GM18519 (cell line): ENCODE measurements at regions not wholly inside any gene's neighbourhood (a gene's known extent, or its start where the extent isn't known, plus 50 kb on each side); places are given as distances from the start of the nearest gene placed in this dataset.
"Not testable (repeated sequence)": the region's sequence is repeated elsewhere in the genome, so short reads cannot be mapped to it uniquely, and the experiment has no call there.

Experiments used
- ATAC-seq: cut with Tn5 transposase; IDR thresholded peaks from one replicate; pipeline ENCODE4 v1.9.1; 2021; ENCODE audit warnings: mild to moderate bottlenecking, moderate library complexity; ENCODE audit not compliant: unreplicated experiment, low FRiP score

GRCh38 chr15:38722236-38722635 is 157.6 kb upstream of the RASGRP1 start:
- ATAC-seq, result no peak

GRCh38 chr15:38724827-38725226 is 160.2 kb upstream of the RASGRP1 start:
- ATAC-seq, result no peak

- ATAC-seq, result no peak
Measured at GRCh38 chr15:38726187-38726586, 161.6 kb upstream of the RASGRP1 start.

- no peak for ATAC-seq
Measured at GRCh38 chr15:38733331-38733730, 168.7 kb upstream of the RASGRP1 start.

- no peak for ATAC-seq
Measured at GRCh38 chr15:38740206-38740605, 175.6 kb upstream of the RASGRP1 start.

GRCh38 chr15:38743147-38743546 is 178.5 kb upstream of the RASGRP1 start:
- ATAC-seq, result no peak

- ATAC-seq, result no peak
Measured at GRCh38 chr15:38745126-38745525, 180.5 kb upstream of the RASGRP1 start.

- no peak for ATAC-seq
Measured at GRCh38 chr15:38745626-38746025, 181.0 kb upstream of the RASGRP1 start.

- no peak for ATAC-seq
Measured at GRCh38 chr15:38746211-38746610, 181.6 kb upstream of the RASGRP1 start.

- no peak for ATAC-seq
Measured at GRCh38 chr15:38748710-38749109, 184.1 kb upstream of the RASGRP1 start.

- ATAC-seq, result no peak
Measured at GRCh38 chr15:38750786-38751185, 186.2 kb upstream of the RASGRP1 start.

- ATAC-seq, result no peak
Measured at GRCh38 chr15:38755718-38756117, 191.1 kb upstream of the RASGRP1 start.

- ATAC-seq, result no peak
Measured at GRCh38 chr15:38756441-38756840, 191.8 kb upstream of the RASGRP1 start.

- no peak for ATAC-seq
Measured at GRCh38 chr15:38758043-38758442, 193.4 kb upstream of the RASGRP1 start.

- no peak for ATAC-seq
Measured at GRCh38 chr15:38761681-38762080, 197.1 kb upstream of the RASGRP1 start.

- no peak for ATAC-seq
Measured at GRCh38 chr15:38768970-38769369, 204.4 kb upstream of the RASGRP1 start.

- ATAC-seq, result no peak
Measured at GRCh38 chr15:38769492-38769891, 204.9 kb upstream of the RASGRP1 start.

- not testable (repeated sequence) for ATAC-seq
Measured at GRCh38 chr15:38774076-38774475, 209.5 kb upstream of the RASGRP1 start.

GRCh38 chr15:38781196-38781595 is 216.6 kb upstream of the RASGRP1 start:
- ATAC-seq, result no peak

- no peak for ATAC-seq
Measured at GRCh38 chr15:38782156-38782555, 217.5 kb upstream of the RASGRP1 start.

GRCh38 chr15:38788918-38789317 is 224.3 kb upstream of the RASGRP1 start:
- ATAC-seq, result no peak

- ATAC-seq, result no peak
Measured at GRCh38 chr15:38789566-38789965, 225.0 kb upstream of the RASGRP1 start.

GRCh38 chr15:38793206-38793810 is 228.7 kb upstream of the RASGRP1 start:
- no peak for ATAC-seq
